Spleen (tissue), 11 donors: ENCODE measurements at regions not wholly inside any gene's neighbourhood (a gene's known extent, or its start where the extent isn't known, plus 50 kb on each side); places are given as distances from the start of the nearest gene placed in this dataset.
A peak's percentile ranks its signal among the peaks of the same experiment; 100 is the strongest.

Experiments used
- DNase-seq: peaks from one replicate; pipeline ENCODE4 v3.0.0-alpha.2; 2020
- H3K27ac ChIP-seq, 8 donors: fragments of 200-600 bp; sonication (generic) in 7 of 8; 1 replicate in 4 of 8; 2 replicates in 4 of 8; pipeline versions ENCODE4 v1.5.0 to v1.8.0; 2016 to 2021; ENCODE audit warnings: inconsistent platforms in 4 of 8, mild to moderate bottlenecking in 4 of 8, moderate library complexity in 1 of 8
- H3K27me3 ChIP-seq, 7 donors: fragments of 200-600 bp; sonication (generic) in 6 of 7; replicated peaks in 1 of 7; 1 replicate in 4 of 7; 2 replicates in 3 of 7; pipeline versions ENCODE4 v1.5.0 to v1.8.0; 2016 to 2021; ENCODE audit warnings: inconsistent platforms in 3 of 7, mild to moderate bottlenecking in 1 of 7
- H3K36me3 ChIP-seq, 6 donors: fragments of 200-600 bp; sonication (generic) in 5 of 6; 1 replicate in 4 of 6; 2 replicates in 2 of 6; pipeline versions ENCODE4 v1.5.0 to v1.8.0; 2016 to 2021; ENCODE audit warnings: inconsistent platforms in 2 of 6
- H3K4me1 ChIP-seq, 6 donors: fragments of 200-600 bp; sonication (generic) in 5 of 6; 1 replicate in 3 of 6; 2 replicates in 3 of 6; pipeline versions ENCODE4 v1.5.0 to v1.8.0; 2016 to 2021; ENCODE audit warnings: inconsistent platforms in 3 of 6
- H3K4me3 ChIP-seq, 8 donors: fragments of 200-600 bp; sonication (generic) in 7 of 8; 1 replicate in 4 of 8; 2 replicates in 4 of 8; pipeline versions ENCODE4 v1.5.0 to v1.8.0; 2016 to 2021; ENCODE audit warnings: inconsistent platforms in 4 of 8, mild to moderate bottlenecking in 4 of 8, moderate library complexity in 2 of 8
- H3K9me3 ChIP-seq, 8 donors: fragments of 200-600 bp; sonication (generic) in 7 of 8; 1 replicate in 4 of 8; 2 replicates in 4 of 8; pipeline versions ENCODE4 v1.5.0 to v1.8.0; 2016 to 2021; ENCODE audit warnings: inconsistent platforms in 4 of 8
- POLR2A ChIP-seq, 3 donors: fragments of 450-650 bp; IDR thresholded peaks; one replicate each; pipeline ENCODE4 v1.5.1; 2017; ENCODE audit warnings: antibody characterized with exemption in 3 of 3, mild to moderate bottlenecking in 1 of 3
- POLR2AphosphoS5 ChIP-seq, 3 donors: sonication (generic); formaldehyde crosslinking; IDR thresholded peaks; one replicate each; pipeline ENCODE4 v1.5.1; 2017; ENCODE audit warnings: antibody characterized with exemption in 3 of 3
- WGBS, 5 donors: extraction: QIAGEN DNeasy Blood & Tissue Kit in 3 of 5; methylation state at CpG; one replicate each; pipeline versions ENCODE4 v1.1.5 to v1.1.7; 2013 to 2018; 5-methylcytosine and 5-hydroxymethylcytosine counted together
- intact Hi-C: fragments of 100-400 bp; cut with DNase I; formaldehyde crosslinking; loops from one replicate; pipeline ENCODE4 v1.15.0; 2023; ENCODE audit warnings: low total_unique reads
- TF ChIP-seq, protein P1 (sequence below), 11 experiments: fragments of 200-600 bp in 7 of 11; fragments of 450-650 bp in 4 of 11; sonication (generic) in 4 of 11; IDR thresholded peaks in 8 of 11; conservative IDR thresholded peaks in 3 of 11; 1 replicate in 7 of 11; 2 replicates in 4 of 11; pipeline versions ENCODE4 v1.4.0 to v1.8.0; 2016 to 2021; ENCODE audit warnings: antibody characterized with exemption in 11 of 11, inconsistent platforms in 4 of 11, mild to moderate bottlenecking in 1 of 11
- donor health status: healthy with polysubstance abuse.
- donor health status: DM: no; HTN: no; CAD: no; lungs with moderate emphysema.
- donor health status: DM: no; HTN: no; CAD: no.
- donor health status: Bipolar disorder and iron deficiency.
- donor health status: healthy.
- donor health status: DM: no; HTN: no; CAD: no.
- donor health status: DM: yes; HTN: yes; CAD: no.

- Histone ChIP-seq H3K27ac (no peak overlapping the region), H3K36me3 (no peaks in the 10 kb centered on the region), H3K4me1 (no peaks in the 10 kb centered on the region), H3K4me3 (no peak overlapping the region), H3K9me3 (peaks cover 0 to 25% (median 10%) of the 10 kb centered on the region in 8 donors), H3K27me3 (no peaks in the 10 kb centered on the region)
- TF ChIP-seq POLR2AphosphoS5 (IDR thresholded peaks at IDR 0.05) (no peak), POLR2A (IDR thresholded peaks at IDR 0.05) (no peak)
- TF ChIP-seq, protein P1, sequence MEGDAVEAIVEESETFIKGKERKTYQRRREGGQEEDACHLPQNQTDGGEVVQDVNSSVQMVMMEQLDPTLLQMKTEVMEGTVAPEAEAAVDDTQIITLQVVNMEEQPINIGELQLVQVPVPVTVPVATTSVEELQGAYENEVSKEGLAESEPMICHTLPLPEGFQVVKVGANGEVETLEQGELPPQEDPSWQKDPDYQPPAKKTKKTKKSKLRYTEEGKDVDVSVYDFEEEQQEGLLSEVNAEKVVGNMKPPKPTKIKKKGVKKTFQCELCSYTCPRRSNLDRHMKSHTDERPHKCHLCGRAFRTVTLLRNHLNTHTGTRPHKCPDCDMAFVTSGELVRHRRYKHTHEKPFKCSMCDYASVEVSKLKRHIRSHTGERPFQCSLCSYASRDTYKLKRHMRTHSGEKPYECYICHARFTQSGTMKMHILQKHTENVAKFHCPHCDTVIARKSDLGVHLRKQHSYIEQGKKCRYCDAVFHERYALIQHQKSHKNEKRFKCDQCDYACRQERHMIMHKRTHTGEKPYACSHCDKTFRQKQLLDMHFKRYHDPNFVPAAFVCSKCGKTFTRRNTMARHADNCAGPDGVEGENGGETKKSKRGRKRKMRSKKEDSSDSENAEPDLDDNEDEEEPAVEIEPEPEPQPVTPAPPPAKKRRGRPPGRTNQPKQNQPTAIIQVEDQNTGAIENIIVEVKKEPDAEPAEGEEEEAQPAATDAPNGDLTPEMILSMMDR (IDR thresholded peaks at IDR 0.05 in 8 of 11, conservative IDR thresholded peaks at IDR 0.05 in 3 of 11) = no peak
- DNase-seq = peak; percentile 57
- intact Hi-C loops = no loop called here
- 73 to 93% (median 83%) methylated on average over 3 to 4 of the region's 4 CpGs for WGBS, 5 donors
Observed at GRCh38 chr10:9819756-9820494, 1197.7 kb upstream of the CELF2 start.

DNA sequence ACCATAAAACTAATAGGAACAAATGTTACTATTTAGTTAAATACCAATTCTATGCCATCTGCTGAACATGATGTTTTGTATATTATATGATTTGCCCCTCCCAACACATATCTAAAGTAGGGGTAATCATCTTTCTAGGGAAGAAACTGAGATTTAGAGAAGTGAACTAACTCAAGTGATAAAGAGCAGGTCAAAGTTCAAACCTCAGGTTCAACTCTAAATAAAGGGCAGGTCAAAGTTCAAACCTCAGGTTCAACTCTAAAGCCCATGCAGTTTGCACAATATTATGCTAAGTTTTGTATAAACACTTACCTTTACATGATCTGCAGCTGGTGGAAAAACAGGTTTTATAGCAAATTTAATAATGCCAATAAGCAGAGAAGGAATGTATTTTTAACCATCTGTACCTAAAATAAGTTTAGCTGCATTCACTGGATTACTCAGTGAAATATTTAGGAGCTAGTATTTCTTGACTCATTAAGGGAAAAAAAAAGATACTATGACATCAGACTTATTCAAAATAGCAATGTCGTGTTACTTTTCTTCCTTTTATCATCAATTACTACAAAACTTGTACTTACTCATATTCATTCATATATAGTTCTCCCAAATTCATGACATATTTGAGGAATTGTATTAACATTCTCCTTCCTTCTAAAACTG is 1194.3 kb upstream of the CELF2 start:
- peaks cover 0 to 11% (median 0%) of the 10 kb centered on the region in 8 donors for H3K9me3 ChIP-seq
- no peaks in the 10 kb centered on the region for H3K4me1 ChIP-seq
- H3K4me3 ChIP-seq = no peak overlapping the region
- H3K27ac ChIP-seq = no peak overlapping the region
- intact Hi-C loops = no loop called here
- 69 to 82% (median 80%) methylated on average over 1 of the region's 1 CpG for WGBS, 5 donors
- no peaks in the 10 kb centered on the region for H3K36me3 ChIP-seq
- no peak for DNase-seq
- no peaks in the 10 kb centered on the region for H3K27me3 ChIP-seq
- TF ChIP-seq POLR2AphosphoS5 (IDR thresholded peaks at IDR 0.05) (no peak), POLR2A (IDR thresholded peaks at IDR 0.05) (no peak)
- TF ChIP-seq, protein P1 (IDR thresholded peaks at IDR 0.05 in 8 of 11, conservative IDR thresholded peaks at IDR 0.05 in 3 of 11) = no peak

- Histone ChIP-seq H3K36me3 (no peaks in the 10 kb centered on the region), H3K4me3 (no peak overlapping the region), H3K27ac (no peak overlapping the region), H3K9me3 (peaks cover 0 to 2% (median 0%) of the 10 kb centered on the region in 8 donors), H3K4me1 (no peaks in the 10 kb centered on the region), H3K27me3 (no peaks in the 10 kb centered on the region)
- no peak for DNase-seq
- intact Hi-C loops = no loop called here
- TF ChIP-seq, protein P1 (IDR thresholded peaks at IDR 0.05 in 8 of 11, conservative IDR thresholded peaks at IDR 0.05 in 3 of 11) = no peak
- TF ChIP-seq POLR2A (IDR thresholded peaks at IDR 0.05) (no peak), POLR2AphosphoS5 (IDR thresholded peaks at IDR 0.05) (no peak)
- WGBS, 5 donors = 81 to 89% (median 88%) methylated on average over 5 of the region's 5 CpGs
Observed at GRCh38 chr10:9824631-9825071, 1193.0 kb upstream of the CELF2 start.

DNA sequence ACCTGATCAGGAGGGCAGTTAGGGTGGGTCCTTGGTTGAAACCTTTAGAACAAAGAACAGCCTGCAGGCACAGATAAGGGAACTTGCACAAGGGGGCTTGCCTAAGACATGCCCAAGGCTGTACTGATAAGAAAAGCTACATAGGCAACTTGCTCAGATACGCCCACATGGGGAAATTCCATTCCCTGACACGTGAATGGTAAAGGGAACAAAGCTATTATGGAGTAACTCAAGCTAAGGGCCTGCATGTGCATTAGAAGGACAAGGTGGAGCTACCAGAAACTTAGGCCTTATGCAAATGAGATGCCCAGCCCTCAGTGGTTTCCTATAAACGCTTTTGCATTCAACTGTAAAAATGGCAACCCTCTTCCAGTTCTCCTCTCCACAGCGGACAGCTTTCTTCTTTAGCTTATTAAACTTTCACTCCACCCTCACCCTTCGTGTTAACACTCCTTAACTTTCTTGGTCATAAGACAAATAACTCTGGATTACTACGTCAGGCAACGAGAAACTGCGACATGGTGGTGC is 1192.1 kb upstream of the CELF2 start:
- Histone ChIP-seq H3K4me1 (no peaks in the 10 kb centered on the region), H3K9me3 (no peaks in the 10 kb centered on the region), H3K4me3 (no peak overlapping the region), H3K27ac (no peak overlapping the region), H3K27me3 (no peaks in the 10 kb centered on the region), H3K36me3 (no peaks in the 10 kb centered on the region)
- 69 to 85% (median 74%) methylated on average over 8 of the region's 8 CpGs for WGBS, 5 donors
- intact Hi-C loops = no loop called here
- DNase-seq = no peak
- TF ChIP-seq, protein P1 (IDR thresholded peaks at IDR 0.05 in 8 of 11, conservative IDR thresholded peaks at IDR 0.05 in 3 of 11) = no peak
- no peak for TF ChIP-seq POLR2A (IDR thresholded peaks at IDR 0.05)
